Spleen (tissue), 11 donors: ENCODE measurements at regions not wholly inside any gene's neighbourhood (a gene's known extent, or its start where the extent isn't known, plus 50 kb on each side); places are given as distances from the start of the nearest gene placed in this dataset.

Experiments used
- DNase-seq: peaks from one replicate; pipeline ENCODE4 v3.0.0-alpha.2; 2020
- H3K27ac ChIP-seq, 8 donors: fragments of 200-600 bp; sonication (generic) in 7 of 8; 1 replicate in 4 of 8; 2 replicates in 4 of 8; pipeline versions ENCODE4 v1.5.0 to v1.8.0; 2016 to 2021; ENCODE audit warnings: inconsistent platforms in 4 of 8, mild to moderate bottlenecking in 4 of 8, moderate library complexity in 1 of 8
- H3K27me3 ChIP-seq, 7 donors: fragments of 200-600 bp; sonication (generic) in 6 of 7; replicated peaks in 1 of 7; 1 replicate in 4 of 7; 2 replicates in 3 of 7; pipeline versions ENCODE4 v1.5.0 to v1.8.0; 2016 to 2021; ENCODE audit warnings: inconsistent platforms in 3 of 7, mild to moderate bottlenecking in 1 of 7
- H3K36me3 ChIP-seq, 6 donors: fragments of 200-600 bp; sonication (generic) in 5 of 6; 1 replicate in 4 of 6; 2 replicates in 2 of 6; pipeline versions ENCODE4 v1.5.0 to v1.8.0; 2016 to 2021; ENCODE audit warnings: inconsistent platforms in 2 of 6
- H3K4me1 ChIP-seq, 6 donors: fragments of 200-600 bp; sonication (generic) in 5 of 6; 1 replicate in 3 of 6; 2 replicates in 3 of 6; pipeline versions ENCODE4 v1.5.0 to v1.8.0; 2016 to 2021; ENCODE audit warnings: inconsistent platforms in 3 of 6
- H3K4me3 ChIP-seq, 8 donors: fragments of 200-600 bp; sonication (generic) in 7 of 8; 1 replicate in 4 of 8; 2 replicates in 4 of 8; pipeline versions ENCODE4 v1.5.0 to v1.8.0; 2016 to 2021; ENCODE audit warnings: inconsistent platforms in 4 of 8, mild to moderate bottlenecking in 4 of 8, moderate library complexity in 2 of 8
- H3K9me3 ChIP-seq, 8 donors: fragments of 200-600 bp; sonication (generic) in 7 of 8; 1 replicate in 4 of 8; 2 replicates in 4 of 8; pipeline versions ENCODE4 v1.5.0 to v1.8.0; 2016 to 2021; ENCODE audit warnings: inconsistent platforms in 4 of 8
- POLR2A ChIP-seq, 3 donors: fragments of 450-650 bp; IDR thresholded peaks; one replicate each; pipeline ENCODE4 v1.5.1; 2017; ENCODE audit warnings: antibody characterized with exemption in 3 of 3, mild to moderate bottlenecking in 1 of 3
- POLR2AphosphoS5 ChIP-seq, 3 donors: sonication (generic); formaldehyde crosslinking; IDR thresholded peaks; one replicate each; pipeline ENCODE4 v1.5.1; 2017; ENCODE audit warnings: antibody characterized with exemption in 3 of 3
- WGBS, 5 donors: extraction: QIAGEN DNeasy Blood & Tissue Kit in 3 of 5; methylation state at CpG; one replicate each; pipeline versions ENCODE4 v1.1.5 to v1.1.7; 2013 to 2018; 5-methylcytosine and 5-hydroxymethylcytosine counted together
- intact Hi-C: fragments of 100-400 bp; cut with DNase I; formaldehyde crosslinking; loops from one replicate; pipeline ENCODE4 v1.15.0; 2023; ENCODE audit warnings: low total_unique reads
- TF ChIP-seq, protein P1 (sequence below), 11 experiments: fragments of 200-600 bp in 7 of 11; fragments of 450-650 bp in 4 of 11; sonication (generic) in 4 of 11; IDR thresholded peaks in 8 of 11; conservative IDR thresholded peaks in 3 of 11; 1 replicate in 7 of 11; 2 replicates in 4 of 11; pipeline versions ENCODE4 v1.4.0 to v1.8.0; 2016 to 2021; ENCODE audit warnings: antibody characterized with exemption in 11 of 11, inconsistent platforms in 4 of 11, mild to moderate bottlenecking in 1 of 11
- donor health status: healthy with polysubstance abuse.
- donor health status: DM: no; HTN: no; CAD: no; lungs with moderate emphysema.
- donor health status: DM: no; HTN: no; CAD: no.
- donor health status: Bipolar disorder and iron deficiency.
- donor health status: healthy.
- donor health status: DM: no; HTN: no; CAD: no.
- donor health status: DM: yes; HTN: yes; CAD: no.

GRCh38 chr11:12598330-12599256, 75.6 kb upstream of the TEAD1 start:
- H3K4me3 ChIP-seq = no peak overlapping the region
- intact Hi-C loops = loop anchor here (10.0 kb wide), 1 partner anchor 296 kb away; no protein-coding TSS in a partner anchor
- 40 to 54% (median 41%) methylated on average over 7 of the region's 7 CpGs for WGBS, 5 donors
- TF ChIP-seq POLR2A (IDR thresholded peaks at IDR 0.05) (no peak), POLR2AphosphoS5 (IDR thresholded peaks at IDR 0.05) (no peak)
- TF ChIP-seq, protein P1, sequence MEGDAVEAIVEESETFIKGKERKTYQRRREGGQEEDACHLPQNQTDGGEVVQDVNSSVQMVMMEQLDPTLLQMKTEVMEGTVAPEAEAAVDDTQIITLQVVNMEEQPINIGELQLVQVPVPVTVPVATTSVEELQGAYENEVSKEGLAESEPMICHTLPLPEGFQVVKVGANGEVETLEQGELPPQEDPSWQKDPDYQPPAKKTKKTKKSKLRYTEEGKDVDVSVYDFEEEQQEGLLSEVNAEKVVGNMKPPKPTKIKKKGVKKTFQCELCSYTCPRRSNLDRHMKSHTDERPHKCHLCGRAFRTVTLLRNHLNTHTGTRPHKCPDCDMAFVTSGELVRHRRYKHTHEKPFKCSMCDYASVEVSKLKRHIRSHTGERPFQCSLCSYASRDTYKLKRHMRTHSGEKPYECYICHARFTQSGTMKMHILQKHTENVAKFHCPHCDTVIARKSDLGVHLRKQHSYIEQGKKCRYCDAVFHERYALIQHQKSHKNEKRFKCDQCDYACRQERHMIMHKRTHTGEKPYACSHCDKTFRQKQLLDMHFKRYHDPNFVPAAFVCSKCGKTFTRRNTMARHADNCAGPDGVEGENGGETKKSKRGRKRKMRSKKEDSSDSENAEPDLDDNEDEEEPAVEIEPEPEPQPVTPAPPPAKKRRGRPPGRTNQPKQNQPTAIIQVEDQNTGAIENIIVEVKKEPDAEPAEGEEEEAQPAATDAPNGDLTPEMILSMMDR (IDR thresholded peaks at IDR 0.05 in 8 of 11, conservative IDR thresholded peaks at IDR 0.05 in 3 of 11) = no peak
- H3K36me3 ChIP-seq = no peaks in the 10 kb centered on the region
- peaks cover 0 to 15% (median 0%) of the 10 kb centered on the region in 6 donors for H3K4me1 ChIP-seq
- H3K27ac ChIP-seq = no peak overlapping the region
- no peaks in the 10 kb centered on the region for H3K27me3 ChIP-seq
- peaks cover 0 to 7% (median 0%) of the 10 kb centered on the region in 8 donors for H3K9me3 ChIP-seq
- DNase-seq = no peak

DNA sequence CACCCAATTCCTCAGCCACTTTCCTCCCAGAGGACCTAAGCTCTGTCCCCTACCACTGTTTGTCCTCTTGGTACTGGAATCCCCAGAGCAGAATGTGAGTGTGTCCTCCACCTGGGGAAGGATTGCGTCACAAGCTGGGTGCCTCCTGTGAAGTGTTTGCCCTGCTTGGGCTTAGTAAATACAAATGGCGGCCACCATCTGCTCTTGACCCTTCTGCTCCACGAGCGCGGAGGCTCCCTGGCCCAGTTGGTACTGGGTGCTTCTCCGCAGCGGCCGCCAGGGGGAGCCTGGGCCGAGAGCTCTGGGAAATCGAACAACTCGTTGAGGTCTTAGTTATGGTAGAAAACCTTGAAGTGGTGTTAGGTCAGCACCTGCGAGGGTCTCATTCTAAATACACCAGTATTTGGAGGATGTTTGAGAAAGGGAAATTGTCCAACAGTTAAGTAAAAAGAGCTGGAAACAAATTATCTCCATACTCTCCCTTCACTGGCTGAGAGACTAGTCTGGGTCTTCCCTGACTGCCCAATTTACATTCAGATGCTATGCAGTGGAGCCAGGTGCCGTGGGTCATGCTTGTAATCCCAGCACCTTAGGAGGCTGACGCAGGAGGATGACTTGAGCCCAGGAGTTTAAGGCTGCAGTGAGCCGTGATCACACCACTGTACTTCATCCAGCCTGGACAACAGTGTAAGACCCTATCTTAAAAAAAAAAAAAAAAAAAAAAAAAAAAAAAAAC, 74.6 kb upstream of the TEAD1 start:
- no peaks in the 10 kb centered on the region for H3K27me3 ChIP-seq
- WGBS, 5 donors = 39 to 54% (median 50%) methylated on average over 9 to 15 of the region's 15 CpGs
- TF ChIP-seq, protein P1 (IDR thresholded peaks at IDR 0.05 in 8 of 11, conservative IDR thresholded peaks at IDR 0.05 in 3 of 11) = peak; percentile 14 to 80 (median 57)
- no peak for TF ChIP-seq POLR2AphosphoS5 (IDR thresholded peaks at IDR 0.05)
- H3K36me3 ChIP-seq = no peaks in the 10 kb centered on the region
- H3K27ac ChIP-seq = no peak overlapping the region
- peak; percentile 81 for DNase-seq
- H3K4me3 ChIP-seq = no peak overlapping the region
- peaks cover 0 to 7% (median 0%) of the 10 kb centered on the region in 8 donors for H3K9me3 ChIP-seq
- peaks cover 0 to 15% (median 0%) of the 10 kb centered on the region in 6 donors for H3K4me1 ChIP-seq
- intact Hi-C loops = loop anchor here (10.0 kb wide), 1 partner anchor 295 kb away; no protein-coding TSS in a partner anchor

DNA sequence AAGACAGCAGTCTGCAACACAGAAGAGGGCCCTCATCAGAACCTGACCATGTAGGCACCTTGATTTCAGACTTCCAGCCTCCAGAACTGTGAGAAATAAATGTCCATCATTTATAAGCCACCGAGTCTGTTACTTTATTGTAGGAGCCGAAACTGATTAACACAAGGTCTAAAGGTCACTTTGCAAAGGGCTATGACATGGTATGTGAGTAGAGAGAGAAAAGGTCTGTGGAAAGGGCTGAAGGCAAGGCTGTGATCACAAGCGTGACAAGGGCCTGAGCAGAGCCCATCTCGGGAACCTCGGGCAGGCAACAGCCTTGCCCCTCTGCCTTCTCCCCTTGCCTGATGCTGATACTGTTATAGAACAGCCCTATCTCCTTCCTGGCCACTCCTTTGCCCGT, 73.4 kb upstream of the TEAD1 start:
- 71 to 84% (median 75%) methylated on average over 6 of the region's 6 CpGs for WGBS, 5 donors
- no peaks in the 10 kb centered on the region for H3K27me3 ChIP-seq
- no peak overlapping the region for H3K4me3 ChIP-seq
- H3K9me3 ChIP-seq = no peaks in the 10 kb centered on the region
- no peak for DNase-seq
- H3K27ac ChIP-seq = no peak overlapping the region
- intact Hi-C loops = no loop called here
- H3K4me1 ChIP-seq = peaks cover 0 to 15% (median 0%) of the 10 kb centered on the region in 6 donors
- TF ChIP-seq POLR2AphosphoS5 (IDR thresholded peaks at IDR 0.05) (no peak), POLR2A (IDR thresholded peaks at IDR 0.05) (no peak)
- TF ChIP-seq, protein P1 (IDR thresholded peaks at IDR 0.05 in 8 of 11, conservative IDR thresholded peaks at IDR 0.05 in 3 of 11) = no peak
- H3K36me3 ChIP-seq = no peaks in the 10 kb centered on the region

- no peak for DNase-seq
- Histone ChIP-seq H3K27me3 (no peaks in the 10 kb centered on the region), H3K27ac (no peak overlapping the region), H3K4me1 (peaks cover 0 to 15% (median 0%) of the 10 kb centered on the region in 6 donors), H3K4me3 (no peak overlapping the region), H3K36me3 (no peaks in the 10 kb centered on the region), H3K9me3 (no peaks in the 10 kb centered on the region)
- TF ChIP-seq POLR2AphosphoS5 (IDR thresholded peaks at IDR 0.05) (no peak), POLR2A (IDR thresholded peaks at IDR 0.05) (no peak)
- TF ChIP-seq, protein P1 (IDR thresholded peaks at IDR 0.05 in 8 of 11, conservative IDR thresholded peaks at IDR 0.05 in 3 of 11) = no peak
- intact Hi-C loops = no loop called here
- WGBS, 5 donors = 57 to 82% (median 71%) methylated on average over 4 of the region's 4 CpGs
Measured at GRCh38 chr11:12602421-12602820, 71.8 kb upstream of the TEAD1 start.
